ENCODE measurements at regions not wholly inside any gene's neighbourhood (a gene's known extent, or its start where the extent isn't known, plus 50 kb on each side); places are given as distances from the start of the nearest gene placed in this dataset.

DNA sequence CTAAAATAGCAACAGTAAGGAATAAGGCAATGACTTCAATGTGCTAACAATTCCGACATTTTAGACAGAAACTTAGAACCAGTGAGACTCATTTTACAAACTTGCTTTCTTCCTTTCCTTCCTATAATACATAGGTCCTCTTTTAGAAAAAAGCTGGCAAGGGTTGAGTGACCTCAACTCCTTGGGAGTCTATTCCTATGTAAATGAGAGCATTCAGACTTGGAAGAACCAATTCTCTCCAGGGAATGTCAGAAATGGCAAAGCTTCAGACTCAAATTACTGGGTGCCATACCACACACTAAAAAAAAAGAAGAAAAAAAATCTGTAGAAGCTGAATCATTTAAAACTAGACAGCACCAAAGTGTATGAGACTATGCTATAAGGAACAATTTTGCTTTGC is 1328.2 kb downstream of the OLFM4 start:
- H3K27me3 ChIP-seq (ENCODE audit: insufficient read depth, low read length) = no peaks in the 10 kb centered on the region
- H3K27ac ChIP-seq (ENCODE audit: low read depth, low read length) = no peak overlapping the region
- H3K9me3 ChIP-seq (ENCODE audit: insufficient read depth, low read depth, low read length) = no peaks in the 10 kb centered on the region
- FAIRE-seq = no peak
- no peaks in the 10 kb centered on the region for H3K79me2 ChIP-seq (ENCODE audit: insufficient read depth, low read length)
- no peaks in the 10 kb centered on the region for H4K20me1 ChIP-seq (ENCODE audit: insufficient read depth, low read length)
- no peak overlapping the region for H2AFZ ChIP-seq (ENCODE audit: low read depth, low read length)
- no peak overlapping the region for H3K27ac Mint-ChIP-seq (ENCODE audit: unreplicated experiment)
- no peak overlapping the region for H3K4me3 ChIP-seq (ENCODE audit: insufficient read depth, low read depth, low read length)
- H3K36me3 Mint-ChIP-seq (ENCODE audit: low read depth, unreplicated experiment) = no peaks in the 10 kb centered on the region
- H3K4me1 Mint-ChIP-seq (ENCODE audit: low read depth, unreplicated experiment) = no peaks in the 10 kb centered on the region
- peaks cover 3% of the 10 kb centered on the region for H3K9me3 Mint-ChIP-seq (ENCODE audit: unreplicated experiment)
- no peak overlapping the region for H3K4me3 Mint-ChIP-seq (ENCODE audit: unreplicated experiment)
- DNase-seq (ENCODE audit: low read depth) = no peak
- H3K4me2 ChIP-seq (ENCODE audit: low read length) = no peak overlapping the region
- H3K27me3 Mint-ChIP-seq (ENCODE audit: low read depth, unreplicated experiment) = no peaks in the 10 kb centered on the region
- no peak overlapping the region for H3K9ac ChIP-seq (ENCODE audit: low read length)
- no peaks in the 10 kb centered on the region for H3K4me1 ChIP-seq (ENCODE audit: insufficient read depth, low read length)
- H3K36me3 ChIP-seq (ENCODE audit: insufficient read depth, low read length) = no peaks in the 10 kb centered on the region
- no peak for TF ChIP-seq EZH2 (IDR thresholded peaks at IDR 0.05; ENCODE audit: insufficient read depth, low read length)
- TF ChIP-seq, protein P1, sequence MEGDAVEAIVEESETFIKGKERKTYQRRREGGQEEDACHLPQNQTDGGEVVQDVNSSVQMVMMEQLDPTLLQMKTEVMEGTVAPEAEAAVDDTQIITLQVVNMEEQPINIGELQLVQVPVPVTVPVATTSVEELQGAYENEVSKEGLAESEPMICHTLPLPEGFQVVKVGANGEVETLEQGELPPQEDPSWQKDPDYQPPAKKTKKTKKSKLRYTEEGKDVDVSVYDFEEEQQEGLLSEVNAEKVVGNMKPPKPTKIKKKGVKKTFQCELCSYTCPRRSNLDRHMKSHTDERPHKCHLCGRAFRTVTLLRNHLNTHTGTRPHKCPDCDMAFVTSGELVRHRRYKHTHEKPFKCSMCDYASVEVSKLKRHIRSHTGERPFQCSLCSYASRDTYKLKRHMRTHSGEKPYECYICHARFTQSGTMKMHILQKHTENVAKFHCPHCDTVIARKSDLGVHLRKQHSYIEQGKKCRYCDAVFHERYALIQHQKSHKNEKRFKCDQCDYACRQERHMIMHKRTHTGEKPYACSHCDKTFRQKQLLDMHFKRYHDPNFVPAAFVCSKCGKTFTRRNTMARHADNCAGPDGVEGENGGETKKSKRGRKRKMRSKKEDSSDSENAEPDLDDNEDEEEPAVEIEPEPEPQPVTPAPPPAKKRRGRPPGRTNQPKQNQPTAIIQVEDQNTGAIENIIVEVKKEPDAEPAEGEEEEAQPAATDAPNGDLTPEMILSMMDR (IDR thresholded peaks at IDR 0.05; ENCODE audit: insufficient read depth, low read depth, low read length) = no peak

DNA sequence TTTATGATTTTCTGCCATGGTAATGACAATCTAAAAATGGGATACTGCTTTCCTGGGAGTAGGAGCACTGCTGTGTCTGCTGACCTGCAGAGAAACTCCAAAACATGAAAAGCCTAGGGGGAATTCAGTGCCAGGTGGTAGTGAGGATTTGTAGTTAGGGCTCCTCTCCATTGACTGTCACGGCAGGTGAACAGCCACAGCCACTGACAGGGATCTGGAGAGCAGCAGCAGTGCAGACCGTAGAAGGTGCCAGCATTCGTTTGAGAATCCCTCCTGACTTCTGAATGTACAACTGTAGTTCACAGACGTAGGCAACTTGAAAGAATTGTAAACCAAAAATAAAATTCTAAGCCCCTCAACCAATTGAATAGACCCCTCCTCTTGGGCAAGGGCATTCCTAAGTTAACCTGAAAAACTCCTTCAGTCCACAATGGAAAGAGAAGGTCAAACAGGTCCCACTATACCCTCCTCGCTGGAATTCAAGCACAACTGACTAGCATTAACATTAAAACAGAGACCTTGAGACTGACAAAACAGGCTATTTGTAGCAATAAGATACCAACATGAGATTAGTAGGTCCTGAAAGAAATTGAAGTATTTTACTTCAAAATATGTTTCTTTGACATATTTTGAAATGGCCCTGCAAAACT is 1328.8 kb downstream of the OLFM4 start:
- H3K4me1 Mint-ChIP-seq (ENCODE audit: low read depth, unreplicated experiment) = no peaks in the 10 kb centered on the region
- Histone ChIP-seq H3K27ac (ENCODE audit: low read depth, low read length) (no peak overlapping the region), H3K36me3 (ENCODE audit: insufficient read depth, low read length) (no peaks in the 10 kb centered on the region), H2AFZ (ENCODE audit: low read depth, low read length) (no peak overlapping the region), H3K4me1 (ENCODE audit: insufficient read depth, low read length) (no peaks in the 10 kb centered on the region), H3K9ac (ENCODE audit: low read length) (no peak overlapping the region), H3K4me2 (ENCODE audit: low read length) (no peak overlapping the region), H3K79me2 (ENCODE audit: insufficient read depth, low read length) (no peaks in the 10 kb centered on the region), H3K4me3 (ENCODE audit: insufficient read depth, low read depth, low read length) (no peak overlapping the region), H3K9me3 (ENCODE audit: insufficient read depth, low read depth, low read length) (no peaks in the 10 kb centered on the region), H4K20me1 (ENCODE audit: insufficient read depth, low read length) (no peaks in the 10 kb centered on the region), H3K27me3 (ENCODE audit: insufficient read depth, low read length) (no peaks in the 10 kb centered on the region)
- H3K27me3 Mint-ChIP-seq (ENCODE audit: low read depth, unreplicated experiment) = no peaks in the 10 kb centered on the region
- TF ChIP-seq, protein P1 (IDR thresholded peaks at IDR 0.05; ENCODE audit: insufficient read depth, low read depth, low read length) = no peak
- no peak for TF ChIP-seq EZH2 (IDR thresholded peaks at IDR 0.05; ENCODE audit: insufficient read depth, low read length)
- DNase-seq (ENCODE audit: low read depth) (no peak), FAIRE-seq (no peak)
- no peaks in the 10 kb centered on the region for H3K36me3 Mint-ChIP-seq (ENCODE audit: low read depth, unreplicated experiment)
- peak overlapping the region; percentile 18 for H3K27ac Mint-ChIP-seq (ENCODE audit: unreplicated experiment)
- H3K4me3 Mint-ChIP-seq (ENCODE audit: unreplicated experiment) = no peak overlapping the region
- peaks cover 3% of the 10 kb centered on the region for H3K9me3 Mint-ChIP-seq (ENCODE audit: unreplicated experiment)

DNA sequence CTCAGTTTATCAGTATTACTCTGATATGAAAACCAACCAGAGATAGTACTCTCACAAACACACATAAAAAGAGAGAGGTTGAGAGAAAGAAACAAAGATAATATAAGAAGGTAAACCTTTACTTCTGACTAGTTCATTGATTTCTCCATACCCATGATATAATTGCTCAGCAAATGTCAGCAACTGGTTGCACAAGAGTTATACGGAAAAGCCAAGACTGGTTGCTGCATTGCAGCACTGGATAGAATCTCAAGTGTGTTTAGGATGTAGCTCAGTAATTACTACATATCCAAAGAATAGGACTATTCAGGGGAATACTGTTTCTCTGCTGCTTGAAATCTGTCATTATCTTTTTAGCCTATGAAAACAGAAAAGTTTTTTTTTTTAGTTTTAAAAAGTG is 1332.8 kb downstream of the OLFM4 start:
- Histone ChIP-seq H3K4me3 (ENCODE audit: insufficient read depth, low read depth, low read length) (no peak overlapping the region), H3K4me2 (ENCODE audit: low read length) (no peak overlapping the region), H3K9me3 (ENCODE audit: insufficient read depth, low read depth, low read length) (no peaks in the 10 kb centered on the region), H3K27ac (ENCODE audit: low read depth, low read length) (no peak overlapping the region), H3K27me3 (ENCODE audit: insufficient read depth, low read length) (no peaks in the 10 kb centered on the region), H3K9ac (ENCODE audit: low read length) (no peak overlapping the region), H2AFZ (ENCODE audit: low read depth, low read length) (no peak overlapping the region), H3K4me1 (ENCODE audit: insufficient read depth, low read length) (no peaks in the 10 kb centered on the region), H4K20me1 (ENCODE audit: insufficient read depth, low read length) (no peaks in the 10 kb centered on the region), H3K79me2 (ENCODE audit: insufficient read depth, low read length) (no peaks in the 10 kb centered on the region), H3K36me3 (ENCODE audit: insufficient read depth, low read length) (no peaks in the 10 kb centered on the region)
- H3K9me3 Mint-ChIP-seq (ENCODE audit: unreplicated experiment) = peaks cover 3% of the 10 kb centered on the region
- H3K27ac Mint-ChIP-seq (ENCODE audit: unreplicated experiment) = no peak overlapping the region
- no peaks in the 10 kb centered on the region for H3K4me1 Mint-ChIP-seq (ENCODE audit: low read depth, unreplicated experiment)
- H3K36me3 Mint-ChIP-seq (ENCODE audit: low read depth, unreplicated experiment) = no peaks in the 10 kb centered on the region
- FAIRE-seq (no peak), DNase-seq (ENCODE audit: low read depth) (no peak)
- H3K4me3 Mint-ChIP-seq (ENCODE audit: unreplicated experiment) = no peak overlapping the region
- TF ChIP-seq, protein P1 (IDR thresholded peaks at IDR 0.05; ENCODE audit: insufficient read depth, low read depth, low read length) = no peak
- no peak for TF ChIP-seq EZH2 (IDR thresholded peaks at IDR 0.05; ENCODE audit: insufficient read depth, low read length)
- H3K27me3 Mint-ChIP-seq (ENCODE audit: low read depth, unreplicated experiment) = no peaks in the 10 kb centered on the region

All from astrocyte (in vitro differentiated cells and primary cell).